Stomach (tissue), 4 donors: ENCODE measurements at regions not wholly inside any gene's neighbourhood (a gene's known extent, or its start where the extent isn't known, plus 50 kb on each side); places are given as distances from the start of the nearest gene placed in this dataset.

Source experiments
- EP300 ChIP-seq: sonication (generic); formaldehyde crosslinking; IDR thresholded peaks from one replicate; pipeline ENCODE4 v1.6.1; 2017; ENCODE audit warnings: antibody characterized with exemption
- POLR2A ChIP-seq, 4 donors: fragments of 450-650 bp; IDR thresholded peaks; one replicate each; pipeline ENCODE4 v1.6.1; 2016; ENCODE audit warnings: antibody characterized with exemption in 4 of 4, control low read depth in 2 of 4, mild to moderate bottlenecking in 1 of 4, moderate library complexity in 1 of 4
- TF ChIP-seq, protein P1 (sequence below), 7 experiments: fragments of 450-650 bp in 4 of 7; fragments of 200-600 bp in 3 of 7; sonication (generic) in 3 of 7; IDR thresholded peaks; one replicate each; pipeline ENCODE4 v1.5.1; 2016 to 2019; ENCODE audit warnings: antibody characterized with exemption in 7 of 7, control low read depth in 2 of 7, mild to moderate bottlenecking in 1 of 7

DNA sequence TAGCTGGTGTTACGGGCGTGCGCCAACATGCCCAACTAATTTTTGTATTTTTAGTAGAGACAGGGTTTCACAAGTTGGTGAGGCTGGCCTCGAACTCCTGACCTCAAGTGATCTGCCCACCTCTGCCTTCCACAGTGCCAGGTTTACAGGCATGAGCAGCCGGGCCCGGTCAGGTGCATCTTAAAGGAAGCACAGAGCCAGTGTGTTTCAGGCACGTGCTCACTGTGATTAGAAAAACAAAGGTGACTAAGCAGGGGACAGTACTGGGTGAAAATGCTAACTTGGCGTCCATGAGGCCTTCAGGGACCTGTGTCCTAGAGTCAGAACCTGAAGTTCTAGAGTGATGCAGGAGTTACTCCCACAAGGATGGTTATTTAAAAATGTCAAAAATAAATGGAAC is 60.0 kb upstream of the GJA8 start:
- TF ChIP-seq, protein P1, sequence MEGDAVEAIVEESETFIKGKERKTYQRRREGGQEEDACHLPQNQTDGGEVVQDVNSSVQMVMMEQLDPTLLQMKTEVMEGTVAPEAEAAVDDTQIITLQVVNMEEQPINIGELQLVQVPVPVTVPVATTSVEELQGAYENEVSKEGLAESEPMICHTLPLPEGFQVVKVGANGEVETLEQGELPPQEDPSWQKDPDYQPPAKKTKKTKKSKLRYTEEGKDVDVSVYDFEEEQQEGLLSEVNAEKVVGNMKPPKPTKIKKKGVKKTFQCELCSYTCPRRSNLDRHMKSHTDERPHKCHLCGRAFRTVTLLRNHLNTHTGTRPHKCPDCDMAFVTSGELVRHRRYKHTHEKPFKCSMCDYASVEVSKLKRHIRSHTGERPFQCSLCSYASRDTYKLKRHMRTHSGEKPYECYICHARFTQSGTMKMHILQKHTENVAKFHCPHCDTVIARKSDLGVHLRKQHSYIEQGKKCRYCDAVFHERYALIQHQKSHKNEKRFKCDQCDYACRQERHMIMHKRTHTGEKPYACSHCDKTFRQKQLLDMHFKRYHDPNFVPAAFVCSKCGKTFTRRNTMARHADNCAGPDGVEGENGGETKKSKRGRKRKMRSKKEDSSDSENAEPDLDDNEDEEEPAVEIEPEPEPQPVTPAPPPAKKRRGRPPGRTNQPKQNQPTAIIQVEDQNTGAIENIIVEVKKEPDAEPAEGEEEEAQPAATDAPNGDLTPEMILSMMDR (IDR thresholded peaks at IDR 0.05): no peak
- no peak for TF ChIP-seq POLR2A (IDR thresholded peaks at IDR 0.05)
- no peak for TF ChIP-seq EP300
